Activated T-cell treated with anti-CD3 and anti-CD28 coated beads for 24 hours (primary cell): ENCODE measurements at regions not wholly inside any gene's neighbourhood (a gene's known extent, or its start where the extent isn't known, plus 50 kb on each side); places are given as distances from the start of the nearest gene placed in this dataset.
"Not testable (repeated sequence)": the region's sequence is repeated elsewhere in the genome, so short reads cannot be mapped to it uniquely, and the experiment has no call there.

Source experiments
- DNase-seq: peaks from one replicate; pipeline ENCODE4 v3.0.0-alpha.2; 2020; ENCODE audit warnings: low read depth

GRCh38 chr22:49413146-49413545, 414.5 kb downstream of the BRD1 start:
- no peak for DNase-seq

- DNase-seq = no peak
Observed at GRCh38 chr22:49412236-49412635, 415.4 kb downstream of the BRD1 start.

- no peak for DNase-seq
Observed at GRCh38 chr22:49411236-49411635, 416.4 kb downstream of the BRD1 start.

- DNase-seq = no peak
Observed at GRCh38 chr22:49408102-49408836, 419.4 kb downstream of the BRD1 start.

- no peak for DNase-seq
Observed at GRCh38 chr22:49406879-49407587, 420.6 kb downstream of the BRD1 start.

GRCh38 chr22:49406047-49406650, 421.5 kb downstream of the BRD1 start:
- no peak for DNase-seq

GRCh38 chr22:49405590-49405989, 422.1 kb downstream of the BRD1 start:
- no peak for DNase-seq

GRCh38 chr22:49404576-49405241, 423.0 kb downstream of the BRD1 start:
- no peak for DNase-seq

GRCh38 chr22:49404020-49404419, 423.7 kb downstream of the BRD1 start:
- no peak for DNase-seq

GRCh38 chr22:49403102-49403501, 424.6 kb downstream of the BRD1 start:
- DNase-seq = no peak

- DNase-seq = no peak
Observed at GRCh38 chr22:49402169-49402568, 425.5 kb downstream of the BRD1 start.

- no peak for DNase-seq
Observed at GRCh38 chr22:49400941-49401598, 426.6 kb downstream of the BRD1 start.

GRCh38 chr22:49400136-49400940, 427.3 kb downstream of the BRD1 start:
- no peak for DNase-seq

- DNase-seq = no peak
Observed at GRCh38 chr22:49398646-49399045, 429.0 kb downstream of the BRD1 start.

- no peak for DNase-seq
Observed at GRCh38 chr22:49398115-49398514, 429.6 kb downstream of the BRD1 start.

GRCh38 chr22:49396817-49397216, 430.9 kb downstream of the BRD1 start:
- no peak for DNase-seq

GRCh38 chr22:49395617-49396016, 432.1 kb downstream of the BRD1 start:
- DNase-seq = no peak

GRCh38 chr22:49395062-49395461, 432.6 kb downstream of the BRD1 start:
- not testable (repeated sequence) for DNase-seq

- no peak for DNase-seq
Observed at GRCh38 chr22:49394116-49394785, 433.4 kb downstream of the BRD1 start.

GRCh38 chr22:49393526-49393925, 434.1 kb downstream of the BRD1 start:
- no peak for DNase-seq
